ENCODE measurements at regions not wholly inside any gene's neighbourhood (a gene's known extent, or its start where the extent isn't known, plus 50 kb on each side); places are given as distances from the start of the nearest gene placed in this dataset.

- TF ChIP-seq CTCF (IDR thresholded peaks at IDR 0.05) (no peak), EP300 (IDR thresholded peaks at IDR 0.05) (peak in 1 of 2 donors; percentile 59)
These were observed 404.4 kb downstream of the BMP2 start for GRCh38 chr20:7171911-7172310.

All from tibial nerve (tissue), 4 donors.